ENCODE measurements at regions not wholly inside any gene's neighbourhood (a gene's known extent, or its start where the extent isn't known, plus 50 kb on each side); places are given as distances from the start of the nearest gene placed in this dataset.

DNA sequence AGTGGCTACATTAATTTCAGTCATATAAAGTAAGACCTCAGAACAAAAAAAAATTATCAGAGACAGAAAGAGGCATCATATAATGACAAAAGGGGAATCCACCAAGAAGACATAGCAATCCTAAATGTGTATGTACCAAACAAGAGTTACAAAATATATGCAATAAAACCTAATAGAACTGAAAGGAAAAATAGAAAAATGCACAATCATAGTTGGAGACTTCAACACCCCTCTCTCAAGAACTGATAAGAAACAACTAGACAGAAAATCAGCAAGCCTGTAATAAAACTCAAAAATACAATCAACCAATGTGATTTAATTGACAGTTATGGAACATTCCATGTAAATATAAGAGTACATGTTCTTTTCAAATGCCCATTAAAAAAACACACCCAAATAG, 61.3 kb upstream of the C16orf82 start:
- TF ChIP-seq CTCF (conservative IDR thresholded peaks at IDR 0.05 in 1 of 2, IDR thresholded peaks at IDR 0.05 in 1 of 2; ENCODE audit: low read depth in 1 of 2, low read length in 2 of 2) = no peak
- no peak for TF ChIP-seq EZH2 (IDR thresholded peaks at IDR 0.05; ENCODE audit: low read length, missing control alignments)

Data from fibroblast of lung (primary cell).